ENCODE measurements at regions not wholly inside any gene's neighbourhood (a gene's known extent, or its start where the extent isn't known, plus 50 kb on each side); places are given as distances from the start of the nearest gene placed in this dataset.

DNA sequence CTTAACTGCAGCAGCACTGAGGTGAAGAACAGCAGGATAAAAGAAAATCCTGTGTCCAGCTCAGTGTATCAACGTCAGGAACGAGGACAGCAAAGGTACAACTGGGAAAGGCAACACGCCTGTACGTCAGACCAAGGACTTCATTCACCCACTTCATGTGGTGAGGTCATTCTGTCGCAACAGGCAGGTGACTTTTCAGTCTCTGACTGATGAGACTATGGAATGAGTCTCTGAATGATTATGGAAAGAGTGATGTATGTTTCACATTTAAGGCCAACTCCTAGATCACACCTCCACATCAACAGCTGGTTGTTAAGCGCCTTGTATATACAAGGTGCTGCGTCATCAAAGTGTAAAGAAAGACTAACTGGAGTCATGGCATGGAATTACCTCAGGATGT, 297.6 kb upstream of the SP8 start:
- H3K9ac ChIP-seq: no peak overlapping the region
- no peak overlapping the region for H3K27ac ChIP-seq
- H3K36me3 ChIP-seq: no peaks in the 10 kb centered on the region
- H3K9me3 ChIP-seq (ENCODE audit: low read depth): peaks cover 5% of the 10 kb centered on the region
- H4K20me1 ChIP-seq (ENCODE audit: low read depth): no peaks in the 10 kb centered on the region
- Mint-ChIP-seq H3K27ac (no peak overlapping the region), H3K9me3 (no peaks in the 10 kb centered on the region), H3K36me3 (no peaks in the 10 kb centered on the region), H3K4me3 (no peak overlapping the region), H3K27me3 (ENCODE audit: insufficient read depth, low read depth) (no peaks in the 10 kb centered on the region), H3K4me1 (no peaks in the 10 kb centered on the region)
- no peak overlapping the region for H3K4me3 ChIP-seq
- DNase-seq (ENCODE audit: low spot score): no peak
- no peak for TF ChIP-seq EZH2 (IDR thresholded peaks at IDR 0.05)
- TF ChIP-seq, protein P1, sequence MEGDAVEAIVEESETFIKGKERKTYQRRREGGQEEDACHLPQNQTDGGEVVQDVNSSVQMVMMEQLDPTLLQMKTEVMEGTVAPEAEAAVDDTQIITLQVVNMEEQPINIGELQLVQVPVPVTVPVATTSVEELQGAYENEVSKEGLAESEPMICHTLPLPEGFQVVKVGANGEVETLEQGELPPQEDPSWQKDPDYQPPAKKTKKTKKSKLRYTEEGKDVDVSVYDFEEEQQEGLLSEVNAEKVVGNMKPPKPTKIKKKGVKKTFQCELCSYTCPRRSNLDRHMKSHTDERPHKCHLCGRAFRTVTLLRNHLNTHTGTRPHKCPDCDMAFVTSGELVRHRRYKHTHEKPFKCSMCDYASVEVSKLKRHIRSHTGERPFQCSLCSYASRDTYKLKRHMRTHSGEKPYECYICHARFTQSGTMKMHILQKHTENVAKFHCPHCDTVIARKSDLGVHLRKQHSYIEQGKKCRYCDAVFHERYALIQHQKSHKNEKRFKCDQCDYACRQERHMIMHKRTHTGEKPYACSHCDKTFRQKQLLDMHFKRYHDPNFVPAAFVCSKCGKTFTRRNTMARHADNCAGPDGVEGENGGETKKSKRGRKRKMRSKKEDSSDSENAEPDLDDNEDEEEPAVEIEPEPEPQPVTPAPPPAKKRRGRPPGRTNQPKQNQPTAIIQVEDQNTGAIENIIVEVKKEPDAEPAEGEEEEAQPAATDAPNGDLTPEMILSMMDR (IDR thresholded peaks at IDR 0.05): no peak
- TF ChIP-seq EZH2phosphoT487 (IDR thresholded peaks at IDR 0.05): no peak
- H3K4me1 ChIP-seq: no peaks in the 10 kb centered on the region
- no peaks in the 10 kb centered on the region for H3K79me2 ChIP-seq (ENCODE audit: low read depth)
- no peak overlapping the region for H3K4me2 ChIP-seq
- H3K27me3 ChIP-seq: no peaks in the 10 kb centered on the region
- no peak overlapping the region for H2AFZ ChIP-seq (replicated peaks)
- H3F3A ChIP-seq (ENCODE audit: low read depth): no peaks in the 10 kb centered on the region

DNA sequence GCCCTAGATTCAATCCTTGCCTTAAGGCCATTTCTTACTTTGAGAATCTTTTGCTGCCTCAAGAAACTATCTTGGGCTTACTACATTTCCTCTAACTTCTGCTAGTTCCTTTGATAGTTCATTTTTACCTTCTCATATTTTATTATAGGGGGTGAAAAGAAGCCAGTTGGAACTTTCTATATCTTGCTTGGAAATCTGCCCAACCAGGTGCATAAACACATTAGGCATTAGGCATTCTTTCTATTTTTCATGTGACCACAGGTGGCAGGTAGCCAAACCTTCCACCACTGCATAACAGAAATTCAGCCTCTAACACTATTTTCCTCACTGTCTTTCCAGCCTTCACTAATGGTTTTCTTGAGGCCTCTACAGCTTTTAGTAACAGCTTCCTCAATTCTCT, 300.0 kb upstream of the SP8 start:
- Histone ChIP-seq H3K9ac (no peak overlapping the region), H3K9me3 (ENCODE audit: low read depth) (peaks cover 5% of the 10 kb centered on the region), H2AFZ (replicated peaks) (no peak overlapping the region), H3K4me2 (no peak overlapping the region), H4K20me1 (ENCODE audit: low read depth) (no peaks in the 10 kb centered on the region), H3K4me3 (no peak overlapping the region), H3K27me3 (no peaks in the 10 kb centered on the region), H3K36me3 (no peaks in the 10 kb centered on the region), H3F3A (ENCODE audit: low read depth) (no peaks in the 10 kb centered on the region), H3K79me2 (ENCODE audit: low read depth) (no peaks in the 10 kb centered on the region), H3K4me1 (no peaks in the 10 kb centered on the region), H3K27ac (no peak overlapping the region)
- Mint-ChIP-seq H3K27me3 (ENCODE audit: insufficient read depth, low read depth) (no peaks in the 10 kb centered on the region), H3K27ac (no peak overlapping the region), H3K4me1 (no peaks in the 10 kb centered on the region), H3K36me3 (no peaks in the 10 kb centered on the region), H3K4me3 (no peak overlapping the region), H3K9me3 (no peaks in the 10 kb centered on the region)
- TF ChIP-seq EZH2phosphoT487 (IDR thresholded peaks at IDR 0.05) (no peak), EZH2 (IDR thresholded peaks at IDR 0.05) (no peak)
- TF ChIP-seq, protein P1 (IDR thresholded peaks at IDR 0.05): no peak
- DNase-seq (ENCODE audit: low spot score): no peak

- H3K4me2 ChIP-seq: no peak overlapping the region
- no peak overlapping the region for H3K9ac ChIP-seq
- no peaks in the 10 kb centered on the region for H3K36me3 ChIP-seq
- no peaks in the 10 kb centered on the region for H3K27me3 ChIP-seq
- no peak overlapping the region for H3K4me3 ChIP-seq
- H3K27ac Mint-ChIP-seq: no peak overlapping the region
- no peaks in the 10 kb centered on the region for H3K79me2 ChIP-seq (ENCODE audit: low read depth)
- TF ChIP-seq, protein P1 (IDR thresholded peaks at IDR 0.05): no peak
- no peak for TF ChIP-seq EZH2phosphoT487 (IDR thresholded peaks at IDR 0.05)
- no peak for TF ChIP-seq EZH2 (IDR thresholded peaks at IDR 0.05)
- no peaks in the 10 kb centered on the region for H3K4me1 Mint-ChIP-seq
- H3F3A ChIP-seq (ENCODE audit: low read depth): no peaks in the 10 kb centered on the region
- H3K27me3 Mint-ChIP-seq (ENCODE audit: insufficient read depth, low read depth): no peaks in the 10 kb centered on the region
- no peaks in the 10 kb centered on the region for H3K9me3 ChIP-seq (ENCODE audit: low read depth)
- no peaks in the 10 kb centered on the region for H3K36me3 Mint-ChIP-seq
- H3K9me3 Mint-ChIP-seq: no peaks in the 10 kb centered on the region
- no peak for DNase-seq (ENCODE audit: low spot score)
- peaks cover 3% of the 10 kb centered on the region for H3K4me1 ChIP-seq
- H2AFZ ChIP-seq (replicated peaks): no peak overlapping the region
- no peaks in the 10 kb centered on the region for H4K20me1 ChIP-seq (ENCODE audit: low read depth)
- H3K27ac ChIP-seq: no peak overlapping the region
- H3K4me3 Mint-ChIP-seq: no peak overlapping the region
These were observed 303.0 kb upstream of the SP8 start for GRCh38 chr7:21089653-21090052.

All from neural progenitor cell (in vitro differentiated cells).